ENCODE measurements at regions not wholly inside any gene's neighbourhood (a gene's known extent, or its start where the extent isn't known, plus 50 kb on each side); places are given as distances from the start of the nearest gene placed in this dataset.
A peak's percentile ranks its signal among the peaks of the same experiment; 100 is the strongest.

DNA sequence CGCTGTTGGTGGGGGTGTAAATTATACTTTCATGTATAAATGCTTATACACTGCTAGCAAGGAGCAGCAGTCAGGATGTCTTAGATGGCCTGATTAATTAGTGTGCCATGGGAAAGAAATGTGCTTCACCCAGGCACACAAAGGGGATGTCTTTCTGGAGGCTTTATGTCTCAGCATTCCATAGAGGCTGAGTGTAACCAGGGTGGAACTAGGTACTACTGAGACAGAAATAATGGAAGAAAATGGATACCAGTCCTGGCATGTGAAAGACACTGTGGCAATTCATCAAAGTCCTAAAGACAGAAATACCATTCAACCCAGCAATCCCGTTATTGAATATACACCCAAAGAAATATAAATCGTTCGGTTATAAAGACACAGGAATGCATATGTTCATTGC is 52.5 kb downstream of the PF4 start:
- no peak for DNase-seq (ENCODE audit: low read depth, low spot score)

GRCh38 chr4:73923631-73923937 is 54.4 kb downstream of the CXCL1 start:
- DNase-seq (ENCODE audit: low read depth, low spot score) = no peak

DNA sequence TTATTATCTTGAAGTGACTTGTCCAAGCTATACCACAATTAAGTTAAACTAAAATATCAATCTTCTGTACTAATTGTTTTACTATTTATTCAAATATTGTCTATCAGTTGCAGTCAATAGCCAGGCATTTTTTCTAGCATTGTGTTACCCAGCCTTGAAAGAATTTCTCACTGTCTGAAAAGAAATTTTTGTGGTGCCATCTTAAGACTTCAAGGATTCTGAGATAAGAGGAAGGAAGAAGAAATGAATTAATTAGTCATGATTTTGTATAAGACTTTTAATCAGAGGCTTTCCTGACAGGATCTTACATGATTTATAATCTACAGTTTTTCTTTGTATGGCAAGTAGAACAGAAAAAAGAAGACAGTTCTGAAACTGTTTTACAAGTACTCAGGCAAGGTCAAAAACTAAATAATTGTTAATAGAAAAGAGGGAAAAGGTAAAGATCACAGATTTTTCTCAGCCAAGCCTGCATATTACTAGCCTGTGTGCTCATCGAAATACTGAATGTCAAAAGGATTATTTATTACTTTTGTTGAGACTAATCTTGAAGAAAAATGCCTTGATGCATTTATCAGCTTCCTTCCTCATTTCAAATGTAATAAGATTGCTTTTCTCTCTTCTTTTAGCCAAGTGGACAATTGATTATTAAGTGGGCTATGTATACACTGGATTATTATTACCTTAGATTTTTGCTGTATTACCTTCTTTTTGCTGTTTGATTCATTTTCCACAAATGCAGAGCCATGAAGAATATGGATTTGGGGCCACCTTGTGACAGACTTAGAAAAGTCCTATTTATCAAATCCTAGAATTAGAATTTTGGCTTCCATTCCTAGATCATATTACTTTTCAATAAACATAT is 53.8 kb downstream of the CXCL1 start:
- DNase-seq (ENCODE audit: low read depth, low spot score) = peak; percentile 47

DNA sequence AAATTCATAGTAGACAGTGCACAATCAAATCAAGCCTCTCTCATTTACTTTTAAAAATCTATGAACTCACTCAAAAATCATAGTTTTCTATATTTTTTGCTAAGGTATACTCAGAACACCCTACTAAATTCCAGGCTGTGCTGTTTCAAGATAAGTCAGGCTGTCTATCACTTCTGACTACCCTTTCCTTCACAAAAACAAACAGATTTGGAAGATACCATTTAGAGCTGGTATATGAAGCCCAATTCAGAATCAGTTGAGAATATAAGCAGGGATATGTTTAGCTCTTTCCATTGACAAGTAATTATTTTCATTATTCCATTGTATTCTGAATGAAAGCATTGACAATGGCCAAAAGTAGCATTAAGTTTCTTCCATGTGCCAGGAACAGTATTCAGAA is 53.1 kb downstream of the CXCL1 start:
- no peak for DNase-seq (ENCODE audit: low read depth, low spot score)

All from astrocyte of the hippocampus (primary cell).